Fibroblast of lung (primary cell): ENCODE measurements at regions not wholly inside any gene's neighbourhood (a gene's known extent, or its start where the extent isn't known, plus 50 kb on each side); places are given as distances from the start of the nearest gene placed in this dataset.
"Not testable (repeated sequence)": the region's sequence is repeated elsewhere in the genome, so short reads cannot be mapped to it uniquely, and the experiment has no call there.

Experiments used
- DNase-seq, 2 donors: peaks; one replicate each; pipeline versions ENCODE4 v3.0.0 to v3.0.0-alpha.2; 2010; ENCODE audit warnings: low read depth in 2 of 2
- H2AFZ ChIP-seq: 2 replicates; pipeline ENCODE4 v1.5.1; 2012; ENCODE audit warnings: low read length, control low read depth, inconsistent platforms
- H3K27ac ChIP-seq: 2 replicates; pipeline ENCODE4 v1.5.1; 2011; ENCODE audit warnings: low read length, control low read depth; ENCODE audit not compliant: insufficient read depth
- H3K27me3 ChIP-seq: 2 replicates; pipeline ENCODE4 v1.5.1; 2011; ENCODE audit warnings: mild to moderate bottlenecking, low read length; ENCODE audit not compliant: control insufficient read depth, insufficient read depth
- H3K36me3 ChIP-seq: 2 replicates; pipeline ENCODE4 v1.5.1; 2011; ENCODE audit warnings: low read length; ENCODE audit not compliant: control insufficient read depth, insufficient read depth
- H3K4me1 ChIP-seq: 2 replicates; pipeline ENCODE4 v1.5.1; 2011; ENCODE audit warnings: low read length; ENCODE audit not compliant: control insufficient read depth, insufficient read depth; ENCODE audit errors: extremely low read depth
- H3K4me2 ChIP-seq: 2 replicates; pipeline ENCODE4 v1.5.1; 2011; ENCODE audit warnings: low read length, control low read depth; ENCODE audit not compliant: insufficient read depth; ENCODE audit errors: extremely low read depth
- H3K4me3 ChIP-seq, 4 experiments: fragments of 200-600 bp in 1 of 4; sonication (generic) in 1 of 4; replicated peaks in 1 of 4; 2 replicates each; pipeline ENCODE4 v1.5.1; 2011 to 2016; ENCODE audit warnings: low read length in 4 of 4, low read depth in 3 of 4, mild to moderate bottlenecking in 3 of 4, control low read depth in 2 of 4, inconsistent platforms in 1 of 4, mixed read lengths in 1 of 4; ENCODE audit not compliant: insufficient read depth in 1 of 4; ENCODE audit errors: control extremely low read depth in 1 of 4
- H3K79me2 ChIP-seq: 2 replicates; pipeline ENCODE4 v1.5.1; 2012; ENCODE audit warnings: mild to moderate bottlenecking, low read length, inconsistent platforms; ENCODE audit not compliant: control insufficient read depth, insufficient read depth
- H3K9ac ChIP-seq: 2 replicates; pipeline ENCODE4 v1.5.1; 2011; ENCODE audit warnings: mild to moderate bottlenecking, low read length, control low read depth; ENCODE audit not compliant: insufficient read depth
- H3K9me3 ChIP-seq: 2 replicates; pipeline ENCODE4 v1.5.1; 2012; ENCODE audit warnings: low read depth, low read length; ENCODE audit not compliant: control insufficient read depth, insufficient read depth
- H4K20me1 ChIP-seq: 2 replicates; pipeline ENCODE4 v1.5.1; 2011; ENCODE audit warnings: low read length; ENCODE audit not compliant: control insufficient read depth, insufficient read depth; ENCODE audit errors: extremely low read depth
- EZH2 ChIP-seq: IDR thresholded peaks from 2 replicates; pipeline ENCODE4 v1.5.1; 2012; ENCODE audit warnings: low read length, control low read depth, mild to moderate bottlenecking; ENCODE audit errors: missing control alignments
- TF ChIP-seq, protein P1 (sequence below), 2 donors: IDR thresholded peaks in 1 of 2; conservative IDR thresholded peaks in 1 of 2; 1 replicate in 1 of 2; 2 replicates in 1 of 2; pipeline ENCODE4 v1.5.1; 2011 to 2012; ENCODE audit warnings: low read length in 2 of 2, control low read depth in 1 of 2, inconsistent platforms in 1 of 2, low read depth in 1 of 2, mild to moderate bottlenecking in 1 of 2

- no peak for DNase-seq
- H3K9ac ChIP-seq, result no peak overlapping the region
- H3K36me3 ChIP-seq, result no peaks in the 10 kb centered on the region
- no peak overlapping the region for H3K27ac ChIP-seq
- no peak overlapping the region for H3K4me3 ChIP-seq
- no peak overlapping the region for H3K4me2 ChIP-seq
- H2AFZ ChIP-seq, result no peak overlapping the region
- H3K4me1 ChIP-seq, result no peaks in the 10 kb centered on the region
- H3K79me2 ChIP-seq, result no peaks in the 10 kb centered on the region
- H4K20me1 ChIP-seq, result no peaks in the 10 kb centered on the region
- no peaks in the 10 kb centered on the region for H3K27me3 ChIP-seq
- TF ChIP-seq EZH2, result no peak
- TF ChIP-seq, protein P1, sequence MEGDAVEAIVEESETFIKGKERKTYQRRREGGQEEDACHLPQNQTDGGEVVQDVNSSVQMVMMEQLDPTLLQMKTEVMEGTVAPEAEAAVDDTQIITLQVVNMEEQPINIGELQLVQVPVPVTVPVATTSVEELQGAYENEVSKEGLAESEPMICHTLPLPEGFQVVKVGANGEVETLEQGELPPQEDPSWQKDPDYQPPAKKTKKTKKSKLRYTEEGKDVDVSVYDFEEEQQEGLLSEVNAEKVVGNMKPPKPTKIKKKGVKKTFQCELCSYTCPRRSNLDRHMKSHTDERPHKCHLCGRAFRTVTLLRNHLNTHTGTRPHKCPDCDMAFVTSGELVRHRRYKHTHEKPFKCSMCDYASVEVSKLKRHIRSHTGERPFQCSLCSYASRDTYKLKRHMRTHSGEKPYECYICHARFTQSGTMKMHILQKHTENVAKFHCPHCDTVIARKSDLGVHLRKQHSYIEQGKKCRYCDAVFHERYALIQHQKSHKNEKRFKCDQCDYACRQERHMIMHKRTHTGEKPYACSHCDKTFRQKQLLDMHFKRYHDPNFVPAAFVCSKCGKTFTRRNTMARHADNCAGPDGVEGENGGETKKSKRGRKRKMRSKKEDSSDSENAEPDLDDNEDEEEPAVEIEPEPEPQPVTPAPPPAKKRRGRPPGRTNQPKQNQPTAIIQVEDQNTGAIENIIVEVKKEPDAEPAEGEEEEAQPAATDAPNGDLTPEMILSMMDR (conservative IDR thresholded peaks at IDR 0.05 in 1 of 2, IDR thresholded peaks at IDR 0.05 in 1 of 2; ENCODE audit: low read depth in 1 of 2, low read length in 2 of 2), result no peak
- no peaks in the 10 kb centered on the region for H3K9me3 ChIP-seq
These were observed 812.0 kb downstream of the SLITRK5 start for GRCh38 chr13:88483202-88483601.

DNA sequence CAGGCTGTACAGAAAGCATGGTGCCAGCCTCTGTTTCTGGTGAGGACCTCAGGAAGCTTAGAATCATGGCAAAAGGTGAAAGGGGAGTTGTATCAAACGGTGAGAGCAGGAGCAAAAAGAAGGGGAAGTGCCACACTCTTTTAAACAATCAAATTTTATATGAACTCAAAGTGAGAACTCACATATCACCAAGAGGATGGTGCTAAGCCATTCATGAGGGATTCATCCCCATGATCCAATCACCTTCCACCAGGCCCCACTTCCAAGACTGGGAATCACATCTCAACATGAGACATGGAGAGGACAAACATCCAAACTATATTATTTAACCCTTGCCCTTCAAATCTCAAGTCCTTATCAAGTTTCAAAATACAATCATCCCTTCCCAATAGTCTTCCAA lies 836.7 kb downstream of the SLITRK5 start:
- H2AFZ ChIP-seq, result no peak overlapping the region
- no peaks in the 10 kb centered on the region for H3K36me3 ChIP-seq
- H3K27ac ChIP-seq, result no peak overlapping the region
- DNase-seq, result no peak
- H4K20me1 ChIP-seq, result no peaks in the 10 kb centered on the region
- no peak overlapping the region for H3K4me3 ChIP-seq
- no peaks in the 10 kb centered on the region for H3K79me2 ChIP-seq
- no peaks in the 10 kb centered on the region for H3K9me3 ChIP-seq
- no peaks in the 10 kb centered on the region for H3K4me1 ChIP-seq
- no peak overlapping the region for H3K9ac ChIP-seq
- TF ChIP-seq, protein P1 (conservative IDR thresholded peaks at IDR 0.05 in 1 of 2, IDR thresholded peaks at IDR 0.05 in 1 of 2; ENCODE audit: low read depth in 1 of 2, low read length in 2 of 2), result no peak
- no peak for TF ChIP-seq EZH2
- H3K4me2 ChIP-seq, result no peak overlapping the region
- H3K27me3 ChIP-seq, result no peaks in the 10 kb centered on the region

GRCh38 chr13:88512993-88513392 lies 841.8 kb downstream of the SLITRK5 start:
- not testable (repeated sequence) for H3K79me2 ChIP-seq, H3K27me3 ChIP-seq, H3K36me3 ChIP-seq, H2AFZ ChIP-seq, H3K9me3 ChIP-seq, H3K4me1 ChIP-seq, H3K9ac ChIP-seq, H4K20me1 ChIP-seq, H3K27ac ChIP-seq, H3K4me3 ChIP-seq, H3K4me2 ChIP-seq, DNase-seq
